HEK293 (cell line): ENCODE measurements at regions not wholly inside any gene's neighbourhood (a gene's known extent, or its start where the extent isn't known, plus 50 kb on each side); places are given as distances from the start of the nearest gene placed in this dataset.
A peak's percentile ranks its signal among the peaks of the same experiment; 100 is the strongest.

ENCODE experiments used
- CTCF ChIA-PET: fragments of 350-600 bp; formaldehyde crosslinking; extraction: SDS; loops from one replicate; lab custom pipeline; 2021; ENCODE audit warnings: antibody characterized with exemption; lab: Yijun Ruan, JAX
- POLR2A ChIA-PET: fragments of 300-600 bp; formaldehyde crosslinking; extraction: SDS; loops from one replicate; lab custom pipeline; 2020; ENCODE audit warnings: antibody characterized with exemption, inconsistent platforms; lab: Yijun Ruan, JAX
- H3K27ac ChIP-seq: fragments of 200-500 bp; sonication (Bioruptor generic); 2 replicates; pipeline ENCODE4 v1.5.1; 2014; ENCODE audit warnings: low read depth, low read length, control low read depth, inconsistent platforms; ENCODE audit errors: extremely low read depth
- H3K36me3 ChIP-seq, 2 experiments: fragments of 200-500 bp in 1 of 2; sonication (Bioruptor generic) in 1 of 2; 1 replicate in 1 of 2; 2 replicates in 1 of 2; pipeline ENCODE4 v1.5.1; 2014 to 2017; ENCODE audit warnings: inconsistent platforms in 2 of 2, low read length in 2 of 2; ENCODE audit not compliant: control insufficient read depth in 2 of 2, insufficient read depth in 1 of 2
- H3K4me1 ChIP-seq: fragments of 200-500 bp; sonication (Bioruptor generic); 2 replicates; pipeline ENCODE4 v1.5.1; 2014; ENCODE audit warnings: mild to moderate bottlenecking, low read length, inconsistent platforms; ENCODE audit not compliant: control insufficient read depth, insufficient read depth
- H3K4me3 ChIP-seq: 2 replicates; pipeline ENCODE4 v1.5.1; 2011; ENCODE audit warnings: low read depth, mild to moderate bottlenecking, control low read depth, low read length, moderate library complexity
- H3K9me3 ChIP-seq: fragments of 200-500 bp; sonication (Bioruptor generic); 2 replicates; pipeline ENCODE4 v1.5.1; 2014; ENCODE audit warnings: low read depth, low read length, inconsistent platforms; ENCODE audit not compliant: control insufficient read depth, insufficient read depth
- BCL11A ChIP-seq: fragments of 450-650 bp; formaldehyde crosslinking; IDR thresholded peaks from 2 replicates; pipeline ENCODE4 v1.5.1; 2016; ENCODE audit warnings: low read depth, missing biosample characterization, missing genetic modification characterization
- EGR2 ChIP-seq: fragments of 450-650 bp; formaldehyde crosslinking; IDR thresholded peaks from 2 replicates; pipeline ENCODE4 v1.5.1; 2016; ENCODE audit warnings: low read depth, missing biosample characterization, missing genetic modification characterization
- HOXD13 ChIP-seq: sonication (generic); formaldehyde crosslinking; IDR thresholded peaks from 2 replicates; pipeline ENCODE4 v1.8.0; 2022; ENCODE audit warnings: missing genetic modification reagents, borderline replicate concordance
- ZFHX2 ChIP-seq: fragments of 450-650 bp; formaldehyde crosslinking; conservative IDR thresholded peaks from 2 replicates; pipeline ENCODE4 v1.5.1; 2016; ENCODE audit warnings: missing biosample characterization, missing genetic modification characterization
- ZNF146 ChIP-seq: fragments of 450-650 bp; formaldehyde crosslinking; IDR thresholded peaks from 2 replicates; pipeline ENCODE4 v1.5.1; 2016; ENCODE audit warnings: missing biosample characterization, missing genetic modification characterization
- ZNF510 ChIP-seq: fragments of 450-650 bp; formaldehyde crosslinking; IDR thresholded peaks from 2 replicates; pipeline ENCODE4 v1.5.1; 2018; ENCODE audit warnings: mild to moderate bottlenecking, missing genetic modification characterization, missing biosample characterization; ENCODE audit not compliant: insufficient replicate concordance
- ZNF560 ChIP-seq: fragments of 450-650 bp; formaldehyde crosslinking; IDR thresholded peaks from 2 replicates; pipeline ENCODE4 v1.5.1; 2017; ENCODE audit warnings: missing biosample characterization, missing genetic modification characterization, borderline replicate concordance
- ZNF677 ChIP-seq: fragments of 450-650 bp; IDR thresholded peaks from 2 replicates; pipeline ENCODE4 v1.5.0; 2018; ENCODE audit warnings: missing biosample characterization, mild to moderate bottlenecking, missing genetic modification characterization, moderate library complexity
- ZNF701 ChIP-seq: fragments of 450-650 bp; formaldehyde crosslinking; IDR thresholded peaks from 2 replicates; pipeline ENCODE4 v1.5.1; 2016; ENCODE audit warnings: missing biosample characterization, missing genetic modification characterization
- TF ChIP-seq, protein P1 (sequence below): fragments of 450-650 bp; formaldehyde crosslinking; IDR thresholded peaks from 2 replicates; pipeline ENCODE4 v1.5.1; 2016; ENCODE audit warnings: missing biosample characterization, missing genetic modification characterization
- TF ChIP-seq, protein P2 (sequence below): fragments of 450-650 bp; formaldehyde crosslinking; IDR thresholded peaks from 2 replicates; pipeline ENCODE4 v1.5.1; 2016; ENCODE audit warnings: missing biosample characterization, missing genetic modification characterization
- TF ChIP-seq, protein P3 (sequence below): fragments of 450-650 bp; formaldehyde crosslinking; IDR thresholded peaks from 2 replicates; pipeline ENCODE4 v1.5.1; 2016; ENCODE audit warnings: missing biosample characterization, missing genetic modification characterization
- TF ChIP-seq, protein P4 (sequence below): fragments of 450-650 bp; formaldehyde crosslinking; IDR thresholded peaks from 2 replicates; pipeline ENCODE4 v1.5.1; 2016; ENCODE audit warnings: missing biosample characterization, missing genetic modification characterization
- TF ChIP-seq, protein P5 (sequence below): fragments of 450-650 bp; formaldehyde crosslinking; IDR thresholded peaks from 2 replicates; pipeline ENCODE4 v1.5.1; 2017; ENCODE audit warnings: missing biosample characterization, missing genetic modification characterization
- TF ChIP-seq, protein P6 (sequence below): fragments of 450-650 bp; formaldehyde crosslinking; IDR thresholded peaks from 2 replicates; pipeline ENCODE4 v1.5.1; 2016; ENCODE audit warnings: missing biosample characterization, missing genetic modification characterization

DNA sequence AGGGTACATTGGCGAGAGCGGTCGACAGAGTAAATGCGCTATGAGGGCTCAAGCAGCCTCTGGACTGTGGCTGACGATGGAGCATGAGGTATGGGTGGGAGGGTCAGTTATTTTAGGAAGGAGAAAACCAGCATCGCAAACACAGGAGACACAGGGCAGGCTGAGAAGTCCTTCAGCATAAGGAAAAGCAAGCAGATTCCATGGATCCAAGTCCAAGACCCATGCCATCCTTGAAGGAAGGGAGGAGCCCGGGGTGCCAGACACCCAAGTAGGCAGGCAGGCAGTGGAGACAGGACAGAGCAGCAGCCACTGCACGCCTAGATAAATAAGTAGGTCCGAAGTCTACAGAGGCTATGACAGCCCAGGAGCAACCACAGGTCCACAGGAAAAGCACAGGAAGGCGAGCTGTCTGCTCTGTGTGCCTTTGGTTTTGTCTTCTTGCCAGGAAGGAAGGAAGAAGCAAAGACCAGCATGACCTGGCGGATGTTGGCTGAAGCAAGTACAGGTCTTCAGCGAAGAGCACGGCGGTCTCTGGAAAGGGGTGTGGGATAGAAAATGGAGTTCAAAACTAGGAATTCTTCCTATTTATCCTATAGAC lies 76.4 kb upstream of the SLC45A1 start (continued):
- TF ChIP-seq, protein P1, sequence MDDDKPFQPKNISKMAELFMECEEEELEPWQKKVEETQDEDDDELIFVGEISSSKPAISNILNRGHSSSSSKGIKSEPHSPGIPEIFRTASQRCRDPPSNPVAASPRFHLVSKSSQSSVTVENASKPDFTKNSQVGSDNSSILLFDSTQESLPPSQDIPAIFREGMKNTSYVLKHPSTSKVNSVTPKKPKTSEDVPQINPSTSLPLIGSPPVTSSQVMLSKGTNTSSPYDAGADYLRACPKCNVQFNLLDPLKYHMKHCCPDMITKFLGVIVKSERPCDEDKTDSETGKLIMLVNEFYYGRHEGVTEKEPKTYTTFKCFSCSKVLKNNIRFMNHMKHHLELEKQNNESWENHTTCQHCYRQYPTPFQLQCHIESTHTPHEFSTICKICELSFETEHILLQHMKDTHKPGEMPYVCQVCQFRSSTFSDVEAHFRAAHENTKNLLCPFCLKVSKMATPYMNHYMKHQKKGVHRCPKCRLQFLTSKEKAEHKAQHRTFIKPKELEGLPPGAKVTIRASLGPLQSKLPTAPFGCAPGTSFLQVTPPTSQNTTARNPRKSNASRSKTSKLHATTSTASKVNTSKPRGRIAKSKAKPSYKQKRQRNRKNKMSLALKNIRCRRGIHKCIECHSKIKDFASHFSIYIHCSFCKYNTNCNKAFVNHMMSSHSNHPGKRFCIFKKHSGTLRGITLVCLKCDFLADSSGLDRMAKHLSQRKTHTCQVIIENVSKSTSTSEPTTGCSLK (tag by site-specific recombination), result no peak
- TF ChIP-seq, protein P2, sequence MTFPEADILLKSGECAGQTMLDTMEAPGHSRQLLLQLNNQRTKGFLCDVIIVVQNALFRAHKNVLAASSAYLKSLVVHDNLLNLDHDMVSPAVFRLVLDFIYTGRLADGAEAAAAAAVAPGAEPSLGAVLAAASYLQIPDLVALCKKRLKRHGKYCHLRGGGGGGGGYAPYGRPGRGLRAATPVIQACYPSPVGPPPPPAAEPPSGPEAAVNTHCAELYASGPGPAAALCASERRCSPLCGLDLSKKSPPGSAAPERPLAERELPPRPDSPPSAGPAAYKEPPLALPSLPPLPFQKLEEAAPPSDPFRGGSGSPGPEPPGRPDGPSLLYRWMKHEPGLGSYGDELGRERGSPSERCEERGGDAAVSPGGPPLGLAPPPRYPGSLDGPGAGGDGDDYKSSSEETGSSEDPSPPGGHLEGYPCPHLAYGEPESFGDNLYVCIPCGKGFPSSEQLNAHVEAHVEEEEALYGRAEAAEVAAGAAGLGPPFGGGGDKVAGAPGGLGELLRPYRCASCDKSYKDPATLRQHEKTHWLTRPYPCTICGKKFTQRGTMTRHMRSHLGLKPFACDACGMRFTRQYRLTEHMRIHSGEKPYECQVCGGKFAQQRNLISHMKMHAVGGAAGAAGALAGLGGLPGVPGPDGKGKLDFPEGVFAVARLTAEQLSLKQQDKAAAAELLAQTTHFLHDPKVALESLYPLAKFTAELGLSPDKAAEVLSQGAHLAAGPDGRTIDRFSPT, result no peak
- TF ChIP-seq, protein P3, sequence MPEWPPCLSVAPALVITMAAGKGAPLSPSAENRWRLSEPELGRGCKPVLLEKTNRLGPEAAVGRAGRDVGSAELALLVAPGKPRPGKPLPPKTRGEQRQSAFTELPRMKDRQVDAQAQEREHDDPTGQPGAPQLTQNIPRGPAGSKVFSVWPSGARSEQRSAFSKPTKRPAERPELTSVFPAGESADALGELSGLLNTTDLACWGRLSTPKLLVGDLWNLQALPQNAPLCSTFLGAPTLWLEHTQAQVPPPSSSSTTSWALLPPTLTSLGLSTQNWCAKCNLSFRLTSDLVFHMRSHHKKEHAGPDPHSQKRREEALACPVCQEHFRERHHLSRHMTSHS (tag by site-specific recombination), result no peak
- TF ChIP-seq, protein P4, sequence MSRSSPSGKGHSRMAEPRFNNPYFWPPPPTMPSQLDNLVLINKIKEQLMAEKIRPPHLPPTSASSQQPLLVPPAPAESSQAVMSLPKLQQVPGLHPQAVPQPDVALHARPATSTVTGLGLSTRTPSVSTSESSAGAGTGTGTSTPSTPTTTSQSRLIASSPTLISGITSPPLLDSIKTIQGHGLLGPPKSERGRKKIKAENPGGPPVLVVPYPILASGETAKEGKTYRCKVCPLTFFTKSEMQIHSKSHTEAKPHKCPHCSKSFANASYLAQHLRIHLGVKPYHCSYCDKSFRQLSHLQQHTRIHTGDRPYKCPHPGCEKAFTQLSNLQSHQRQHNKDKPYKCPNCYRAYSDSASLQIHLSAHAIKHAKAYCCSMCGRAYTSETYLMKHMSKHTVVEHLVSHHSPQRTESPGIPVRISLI, result no peak
- TF ChIP-seq ZNF701, result no peak

DNA sequence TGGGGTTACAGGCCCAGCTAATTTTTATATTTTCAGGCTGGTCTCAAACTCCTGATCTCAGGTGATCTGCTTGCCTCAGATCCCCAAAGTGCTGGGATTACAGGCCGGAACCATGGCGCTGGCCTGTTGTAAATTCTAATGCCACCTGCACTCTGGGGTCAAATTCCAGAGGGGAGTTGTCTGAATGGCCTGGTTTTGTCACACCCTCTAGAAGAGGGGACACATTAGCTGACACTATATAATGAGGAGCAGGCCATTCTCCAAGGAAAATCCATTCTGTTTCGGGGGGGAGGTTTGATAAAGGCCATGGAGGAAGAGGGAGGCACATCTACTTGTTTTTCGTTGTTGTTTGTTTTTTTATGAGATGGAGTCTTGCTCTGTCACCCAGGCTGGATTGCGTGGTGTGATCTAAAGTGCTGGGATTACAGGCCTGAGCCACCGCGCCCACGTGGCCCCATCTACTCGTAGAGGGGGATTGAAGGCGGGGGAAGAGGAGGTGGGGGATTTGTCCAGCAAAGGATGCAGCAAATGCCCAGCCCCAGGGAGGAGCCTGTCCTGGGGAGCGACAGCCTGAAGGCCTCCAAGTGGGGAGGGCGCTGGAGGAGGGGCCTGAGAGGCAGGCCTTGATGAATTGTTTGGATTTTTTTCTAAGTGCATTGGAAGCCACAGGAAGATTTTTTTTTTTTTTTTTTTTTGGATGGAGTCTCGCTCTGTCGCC lies 78.4 kb upstream of the SLC45A1 start:
- Histone ChIP-seq H3K4me1 (no peaks in the 10 kb centered on the region), H3K27ac (no peak overlapping the region), H3K4me3 (no peak overlapping the region), H3K9me3 (no peaks in the 10 kb centered on the region), H3K36me3 (no peaks in the 10 kb centered on the region)
- TF ChIP-seq, protein P5, sequence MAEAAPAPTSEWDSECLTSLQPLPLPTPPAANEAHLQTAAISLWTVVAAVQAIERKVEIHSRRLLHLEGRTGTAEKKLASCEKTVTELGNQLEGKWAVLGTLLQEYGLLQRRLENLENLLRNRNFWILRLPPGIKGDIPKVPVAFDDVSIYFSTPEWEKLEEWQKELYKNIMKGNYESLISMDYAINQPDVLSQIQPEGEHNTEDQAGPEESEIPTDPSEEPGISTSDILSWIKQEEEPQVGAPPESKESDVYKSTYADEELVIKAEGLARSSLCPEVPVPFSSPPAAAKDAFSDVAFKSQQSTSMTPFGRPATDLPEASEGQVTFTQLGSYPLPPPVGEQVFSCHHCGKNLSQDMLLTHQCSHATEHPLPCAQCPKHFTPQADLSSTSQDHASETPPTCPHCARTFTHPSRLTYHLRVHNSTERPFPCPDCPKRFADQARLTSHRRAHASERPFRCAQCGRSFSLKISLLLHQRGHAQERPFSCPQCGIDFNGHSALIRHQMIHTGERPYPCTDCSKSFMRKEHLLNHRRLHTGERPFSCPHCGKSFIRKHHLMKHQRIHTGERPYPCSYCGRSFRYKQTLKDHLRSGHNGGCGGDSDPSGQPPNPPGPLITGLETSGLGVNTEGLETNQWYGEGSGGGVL (tag by site-specific recombination), result 0 out of 2 replicates have a peak, but pooled peaks have one; percentile 24
- TF ChIP-seq ZNF146 (tag by site-specific recombination) (no peak), ZNF677 (tag by site-specific recombination) (no peak), EGR2 (tag by site-specific recombination) (peak; percentile 47; the same call in 1 of the 2 replicates), ZNF560 (tag by site-specific recombination) (no peak), ZFHX2 (tag by site-specific recombination) (peak; percentile 51), ZNF510 (tag by site-specific recombination) (no peak), BCL11A (tag by site-specific recombination) (no peak), HOXD13 (CRISPR knock-in tag) (no peak)
- TF ChIP-seq, protein P6, sequence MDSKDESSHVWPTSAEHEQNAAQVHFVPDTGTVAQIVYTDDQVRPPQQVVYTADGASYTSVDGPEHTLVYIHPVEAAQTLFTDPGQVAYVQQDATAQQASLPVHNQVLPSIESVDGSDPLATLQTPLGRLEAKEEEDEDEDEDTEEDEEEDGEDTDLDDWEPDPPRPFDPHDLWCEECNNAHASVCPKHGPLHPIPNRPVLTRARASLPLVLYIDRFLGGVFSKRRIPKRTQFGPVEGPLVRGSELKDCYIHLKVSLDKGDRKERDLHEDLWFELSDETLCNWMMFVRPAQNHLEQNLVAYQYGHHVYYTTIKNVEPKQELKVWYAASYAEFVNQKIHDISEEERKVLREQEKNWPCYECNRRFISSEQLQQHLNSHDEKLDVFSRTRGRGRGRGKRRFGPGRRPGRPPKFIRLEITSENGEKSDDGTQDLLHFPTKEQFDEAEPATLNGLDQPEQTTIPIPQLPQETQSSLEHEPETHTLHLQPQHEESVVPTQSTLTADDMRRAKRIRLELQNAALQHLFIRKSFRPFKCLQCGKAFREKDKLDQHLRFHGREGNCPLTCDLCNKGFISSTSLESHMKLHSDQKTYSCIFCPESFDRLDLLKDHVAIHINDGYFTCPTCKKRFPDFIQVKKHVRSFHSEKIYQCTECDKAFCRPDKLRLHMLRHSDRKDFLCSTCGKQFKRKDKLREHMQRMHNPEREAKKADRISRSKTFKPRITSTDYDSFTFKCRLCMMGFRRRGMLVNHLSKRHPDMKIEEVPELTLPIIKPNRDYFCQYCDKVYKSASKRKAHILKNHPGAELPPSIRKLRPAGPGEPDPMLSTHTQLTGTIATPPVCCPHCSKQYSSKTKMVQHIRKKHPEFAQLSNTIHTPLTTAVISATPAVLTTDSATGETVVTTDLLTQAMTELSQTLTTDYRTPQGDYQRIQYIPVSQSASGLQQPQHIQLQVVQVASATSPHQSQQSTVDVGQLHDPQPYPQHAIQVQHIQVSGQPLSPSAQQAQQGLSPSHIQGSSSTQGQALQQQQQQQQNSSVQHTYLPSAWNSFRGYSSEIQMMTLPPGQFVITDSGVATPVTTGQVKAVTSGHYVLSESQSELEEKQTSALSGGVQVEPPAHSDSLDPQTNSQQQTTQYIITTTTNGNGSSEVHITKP (tag by site-specific recombination), result peak; percentile 83
- CTCF ChIA-PET, result interaction anchor here (0.5 to 2.9 kb wide), 11 partner anchors 9 to 1722 kb away, joined by 3 to 21 read pairs (median 6); no protein-coding TSS in a partner anchor
- POLR2A ChIA-PET, result interaction anchor here (0.6 to 0.7 kb wide), 2 partner anchors 9 to 357 kb away, joined by 3 to 6 read pairs; no protein-coding TSS in a partner anchor
